ENCODE measurements at regions not wholly inside any gene's neighbourhood (a gene's known extent, or its start where the extent isn't known, plus 50 kb on each side); places are given as distances from the start of the nearest gene placed in this dataset.

DNA sequence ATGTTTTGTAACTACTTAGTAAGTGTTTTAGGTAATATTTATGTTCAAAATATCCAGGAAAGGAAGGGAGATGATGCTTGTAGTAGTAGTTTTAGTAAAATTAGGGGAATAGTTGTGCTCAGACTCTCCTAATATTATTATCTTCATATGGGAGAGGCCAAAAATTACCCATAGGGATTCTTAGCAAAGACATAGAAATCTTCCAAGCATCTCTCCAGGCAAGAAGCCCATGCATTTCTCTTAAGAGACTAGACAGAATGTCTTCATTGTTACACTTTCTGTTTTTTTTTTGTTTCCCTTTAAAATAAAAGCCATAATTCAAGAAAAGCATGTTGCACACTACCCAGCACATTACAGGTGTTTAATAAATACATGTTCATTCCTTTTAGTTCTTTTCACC, 180.6 kb downstream of the CYB561 start:
- TF ChIP-seq, protein P1, sequence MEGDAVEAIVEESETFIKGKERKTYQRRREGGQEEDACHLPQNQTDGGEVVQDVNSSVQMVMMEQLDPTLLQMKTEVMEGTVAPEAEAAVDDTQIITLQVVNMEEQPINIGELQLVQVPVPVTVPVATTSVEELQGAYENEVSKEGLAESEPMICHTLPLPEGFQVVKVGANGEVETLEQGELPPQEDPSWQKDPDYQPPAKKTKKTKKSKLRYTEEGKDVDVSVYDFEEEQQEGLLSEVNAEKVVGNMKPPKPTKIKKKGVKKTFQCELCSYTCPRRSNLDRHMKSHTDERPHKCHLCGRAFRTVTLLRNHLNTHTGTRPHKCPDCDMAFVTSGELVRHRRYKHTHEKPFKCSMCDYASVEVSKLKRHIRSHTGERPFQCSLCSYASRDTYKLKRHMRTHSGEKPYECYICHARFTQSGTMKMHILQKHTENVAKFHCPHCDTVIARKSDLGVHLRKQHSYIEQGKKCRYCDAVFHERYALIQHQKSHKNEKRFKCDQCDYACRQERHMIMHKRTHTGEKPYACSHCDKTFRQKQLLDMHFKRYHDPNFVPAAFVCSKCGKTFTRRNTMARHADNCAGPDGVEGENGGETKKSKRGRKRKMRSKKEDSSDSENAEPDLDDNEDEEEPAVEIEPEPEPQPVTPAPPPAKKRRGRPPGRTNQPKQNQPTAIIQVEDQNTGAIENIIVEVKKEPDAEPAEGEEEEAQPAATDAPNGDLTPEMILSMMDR (IDR thresholded peaks at IDR 0.05; ENCODE audit: low read length), result no peak
- no peak for TF ChIP-seq EZH2 (IDR thresholded peaks at IDR 0.05; ENCODE audit: borderline replicate concordance, low read length)
